ENCODE measurements at regions not wholly inside any gene's neighbourhood (a gene's known extent, or its start where the extent isn't known, plus 50 kb on each side); places are given as distances from the start of the nearest gene placed in this dataset.

DNA sequence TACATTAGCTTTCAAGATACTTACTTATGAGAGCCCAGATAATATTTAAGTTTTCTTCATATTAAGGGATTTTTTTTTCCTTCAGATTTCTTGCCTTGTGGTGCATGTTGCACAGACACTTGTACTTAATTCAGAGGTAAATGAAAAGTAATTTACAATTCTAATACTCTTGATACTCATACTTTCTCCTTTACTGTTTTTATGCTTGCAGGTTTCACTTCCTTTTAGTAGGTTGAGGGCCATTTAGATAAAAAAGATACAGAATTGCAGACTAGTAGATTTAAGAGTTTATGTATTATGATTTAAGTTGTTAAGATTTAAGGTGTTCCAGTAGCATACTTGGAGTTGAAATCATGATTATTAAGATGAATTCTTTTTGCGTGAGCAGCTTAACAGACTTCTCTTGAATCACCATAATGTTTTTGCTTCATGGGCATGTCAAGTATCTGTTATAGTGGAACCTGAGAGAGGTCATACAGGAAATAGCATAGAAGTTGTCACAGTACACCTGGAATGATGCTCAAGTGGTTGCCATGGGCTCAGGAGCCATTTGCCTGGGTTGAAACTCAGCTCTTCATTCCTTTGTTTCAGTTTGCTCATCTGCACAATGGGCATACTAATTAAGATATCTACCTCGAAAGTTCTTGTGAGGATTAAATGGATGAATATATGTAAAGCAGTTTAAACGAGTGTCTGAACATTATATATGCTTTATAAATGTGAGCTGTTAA, 174.8 kb upstream of the PRPS1L1 start:
- no peak for DNase-seq

- DNase-seq, result no peak
These were observed 178.7 kb upstream of the PRPS1L1 start for GRCh38 chr7:18206331-18206730.

- DNase-seq, result no peak
These were observed 181.3 kb upstream of the PRPS1L1 start for GRCh38 chr7:18208921-18209320.

DNA sequence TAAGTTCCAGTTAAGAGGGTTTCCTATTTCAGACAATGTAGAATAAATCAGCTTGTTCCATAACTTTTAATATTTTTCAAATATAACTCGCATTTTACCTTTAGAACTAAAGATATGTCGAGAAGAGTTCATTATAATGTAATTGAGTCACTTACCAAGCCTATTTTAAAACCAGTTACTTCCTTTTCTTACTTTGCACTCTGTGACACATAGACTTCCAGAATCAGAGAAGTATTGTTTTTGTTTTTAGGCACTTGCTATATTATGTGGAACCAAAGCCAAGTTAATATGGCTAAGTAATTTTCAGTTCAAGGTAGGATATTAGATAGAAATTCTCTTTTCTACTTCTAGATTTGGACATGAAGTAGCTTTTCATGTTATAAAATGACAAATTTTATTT, 182.7 kb upstream of the PRPS1L1 start:
- no peak for DNase-seq

- no peak for DNase-seq
These were observed 183.1 kb upstream of the PRPS1L1 start for GRCh38 chr7:18210788-18211187.

DNA sequence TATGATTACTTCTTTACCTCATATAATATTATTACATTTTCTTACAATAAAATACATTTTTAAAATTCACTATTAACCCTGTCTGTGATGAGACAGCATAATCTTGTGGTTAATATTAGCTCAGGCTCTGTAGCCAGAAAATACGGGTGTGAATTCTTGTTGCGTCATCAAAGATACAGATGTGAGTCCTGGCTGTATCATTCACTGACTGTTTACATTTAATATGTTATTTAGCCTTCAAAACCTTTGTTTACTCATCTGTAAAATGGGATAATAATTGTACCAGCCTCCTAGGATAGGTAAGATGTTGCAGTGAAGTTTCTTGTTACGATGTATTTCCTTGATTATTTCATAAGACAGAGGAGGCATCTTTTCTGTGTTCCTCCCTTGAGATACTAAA, 184.7 kb upstream of the PRPS1L1 start:
- DNase-seq, result no peak

- DNase-seq, result no peak
These were observed 185.1 kb upstream of the PRPS1L1 start for GRCh38 chr7:18212758-18213157.

DNA sequence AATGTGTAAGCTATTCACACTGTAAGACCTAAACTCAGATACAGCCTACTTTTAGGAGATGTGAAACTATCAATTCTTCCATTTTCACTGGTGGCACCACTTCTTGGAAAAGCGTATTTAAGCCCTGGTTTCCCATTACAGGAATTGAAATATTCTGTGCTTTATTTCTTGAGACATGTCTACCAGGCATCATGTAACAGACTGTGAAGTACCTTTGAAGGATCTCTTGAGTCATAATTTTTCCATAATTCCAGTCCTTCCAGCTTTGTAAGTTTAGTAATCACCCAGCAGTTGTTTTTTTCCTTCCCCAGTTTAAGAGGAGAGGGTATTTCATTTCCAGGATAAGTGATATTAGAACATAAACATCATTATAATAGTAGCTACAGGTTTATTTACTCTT, 186.0 kb upstream of the PRPS1L1 start:
- no peak for DNase-seq

DNA sequence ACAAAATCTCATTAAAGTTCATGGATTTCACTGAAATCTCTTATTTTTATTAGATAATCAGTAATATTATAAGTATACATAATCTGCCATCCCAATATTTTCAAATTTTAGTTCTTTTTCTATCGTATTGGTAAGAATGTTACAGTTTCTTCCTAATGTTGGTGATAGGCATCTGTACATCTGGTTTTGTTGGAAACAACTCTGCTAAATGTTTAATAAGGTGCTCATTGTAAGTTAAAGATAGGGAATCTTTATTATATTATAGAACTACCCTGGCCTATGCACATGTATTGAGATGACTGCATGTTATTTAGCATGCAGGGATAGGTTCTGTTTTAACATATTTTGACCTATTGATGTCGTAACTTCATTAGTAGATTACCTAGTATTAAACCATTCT, 188.6 kb upstream of the PRPS1L1 start:
- no peak for DNase-seq

GRCh38 chr7:18221377-18222293, 194.0 kb upstream of the PRPS1L1 start:
- DNase-seq, result no peak

- DNase-seq, result no peak
These were observed 195.0 kb upstream of the PRPS1L1 start for GRCh38 chr7:18222636-18223035.

DNA sequence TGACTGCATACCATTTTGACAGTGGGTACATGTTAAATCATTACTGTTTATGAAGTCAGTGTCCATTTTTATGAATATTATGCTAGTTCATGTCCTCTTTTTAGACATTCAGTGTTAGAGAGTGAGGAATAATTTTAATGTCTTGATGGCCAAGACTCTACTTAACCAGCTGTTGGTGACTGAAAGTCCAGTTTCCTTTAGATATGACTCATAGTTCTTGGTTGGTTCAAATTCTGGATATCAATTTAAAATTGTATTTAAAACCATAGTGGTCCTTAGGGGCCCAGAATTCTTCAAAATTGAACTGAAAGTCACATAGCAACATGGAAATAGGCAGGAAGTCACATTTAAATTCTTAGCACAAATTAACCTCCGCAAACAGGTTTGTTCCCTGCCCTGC, 196.5 kb upstream of the PRPS1L1 start:
- DNase-seq, result no peak

DNA sequence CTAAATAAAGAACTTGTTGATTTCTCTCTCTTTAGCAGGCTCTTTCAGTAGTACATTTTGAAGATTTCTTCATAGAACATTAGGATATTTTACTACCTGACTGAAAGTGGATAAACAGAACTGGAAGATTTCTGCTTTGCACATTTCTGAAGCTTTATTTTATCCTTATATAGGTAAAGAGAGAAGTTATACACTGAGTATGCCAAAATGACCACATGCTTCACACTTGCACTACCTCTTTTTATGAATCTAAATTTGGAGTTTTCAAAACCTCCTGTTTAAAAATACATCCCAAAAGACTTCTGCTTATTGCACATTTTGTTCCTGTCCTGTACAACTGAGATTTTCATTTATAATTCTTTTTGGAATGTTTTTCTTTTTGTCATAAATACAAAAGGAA, 197.4 kb upstream of the PRPS1L1 start:
- DNase-seq, result no peak

- DNase-seq, result no peak
These were observed 199.0 kb upstream of the PRPS1L1 start for GRCh38 chr7:18226598-18226997.

GRCh38 chr7:18228686-18229085, 201.0 kb upstream of the PRPS1L1 start:
- no peak for DNase-seq

- no peak for DNase-seq
These were observed 202.6 kb upstream of the PRPS1L1 start for GRCh38 chr7:18230271-18230670.

DNA sequence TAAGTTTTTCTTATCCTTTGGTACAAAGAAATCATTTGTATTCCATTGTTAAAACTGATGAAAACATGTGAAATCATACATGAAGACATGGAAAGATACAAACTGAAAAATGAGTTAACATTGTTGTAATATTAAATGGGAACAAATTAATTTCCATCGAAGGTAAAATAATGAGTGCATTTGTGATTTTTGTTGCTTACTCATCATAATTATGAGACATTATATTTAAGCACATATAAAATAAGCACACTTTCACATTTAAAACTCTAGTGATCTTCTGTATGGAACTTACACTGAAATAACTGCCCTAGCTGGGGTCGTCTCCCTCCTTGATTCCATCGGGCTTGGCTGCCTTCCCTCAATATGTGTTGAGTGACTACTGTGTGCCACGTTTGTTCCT, 204.2 kb upstream of the PRPS1L1 start:
- no peak for DNase-seq

- no peak for DNase-seq
These were observed 206.9 kb upstream of the PRPS1L1 start for GRCh38 chr7:18234519-18234918.

GRCh38 chr7:18235819-18236218, 208.2 kb upstream of the PRPS1L1 start:
- no peak for DNase-seq

GRCh38 chr7:18239212-18239611, 211.6 kb upstream of the PRPS1L1 start:
- DNase-seq, result no peak

- DNase-seq, result no peak
These were observed 214.0 kb upstream of the PRPS1L1 start for GRCh38 chr7:18241543-18242231.

DNA sequence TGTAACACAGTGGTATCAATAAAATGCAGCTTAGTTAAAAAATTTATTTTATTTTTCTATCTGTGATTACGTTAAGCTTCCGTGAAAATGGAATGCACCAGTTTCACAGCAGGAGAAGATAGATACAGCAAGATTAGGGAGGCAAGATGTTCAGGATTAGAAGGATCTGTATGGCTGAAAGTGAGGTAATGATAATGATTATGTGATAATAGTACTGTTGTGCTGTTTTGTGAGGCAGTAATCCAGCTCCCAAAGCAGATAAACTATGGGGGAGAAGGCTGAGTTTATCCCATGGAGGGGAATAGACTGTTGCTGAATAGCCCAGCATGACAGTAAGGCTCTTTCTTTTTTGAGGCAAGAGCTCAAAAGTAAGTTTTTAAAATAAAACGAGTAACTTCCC, 216.1 kb upstream of the PRPS1L1 start:
- DNase-seq, result no peak

DNA sequence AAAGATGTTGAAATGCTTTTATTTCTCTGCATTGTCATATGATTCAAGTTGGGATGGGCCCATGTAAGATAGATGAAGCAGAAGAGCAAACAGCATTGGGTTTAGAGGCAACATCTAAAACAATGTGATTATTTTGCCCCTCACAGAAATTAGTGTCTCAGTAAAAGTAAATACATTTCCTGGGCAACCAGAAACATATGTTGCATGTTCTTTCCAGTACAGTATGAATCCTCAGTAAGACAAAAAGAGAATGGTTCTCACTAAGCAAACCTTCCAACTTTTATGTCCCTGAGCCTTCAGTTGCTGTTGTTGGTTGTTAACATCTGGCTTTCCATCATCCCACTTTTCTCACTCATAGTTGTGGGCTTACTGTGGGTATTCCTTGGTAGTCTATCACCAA, 222.5 kb upstream of the PRPS1L1 start:
- no peak for DNase-seq

GRCh38 chr7:18257711-18258110, 230.1 kb upstream of the PRPS1L1 start:
- DNase-seq, result no peak
